SK-N-SH treated with all-trans-retinoic acid at 6 μM for 48 hours (cell line): ENCODE measurements at regions not wholly inside any gene's neighbourhood (a gene's known extent, or its start where the extent isn't known, plus 50 kb on each side); places are given as distances from the start of the nearest gene placed in this dataset.

Experiments
- ATAC-seq: fragments of 200-7000 bp; cut with Tn5 transposase; 3 replicates; pipeline ENCODE4 v1.9.1; 2020; ENCODE audit warnings: mild to moderate bottlenecking, moderate library complexity
- ARNTL ChIP-seq: fragments of 450-650 bp; formaldehyde crosslinking; IDR thresholded peaks from 2 replicates; pipeline ENCODE4 v1.5.0; 2020; ENCODE audit warnings: low read depth, mild to moderate bottlenecking, moderate library complexity, borderline replicate concordance
- BACH2 ChIP-seq: fragments of 250-450 bp; sonication (Bioruptor Pico); IDR thresholded peaks from 2 replicates; pipeline ENCODE4 v1.9.0; 2021; ENCODE audit warnings: mild to moderate bottlenecking, borderline replicate concordance
- CSDC2 ChIP-seq: fragments of 250-450 bp; sonication (Bioruptor Pico); IDR thresholded peaks from 2 replicates; pipeline ENCODE4 v1.5.0; 2020; ENCODE audit warnings: mild to moderate bottlenecking, moderate library complexity
- ESRRG ChIP-seq: fragments of 250-450 bp; sonication (Bioruptor Pico); IDR thresholded peaks from 2 replicates; pipeline ENCODE4 v1.6.1; 2021; ENCODE audit warnings: mild to moderate bottlenecking
- GLIS3 ChIP-seq: fragments of 250-450 bp; sonication (Bioruptor Pico); IDR thresholded peaks from 2 replicates; pipeline ENCODE4 v1.5.0; 2020; ENCODE audit warnings: mild to moderate bottlenecking, moderate library complexity
- ISL1 ChIP-seq: fragments of 250-450 bp; sonication (Bioruptor Pico); IDR thresholded peaks from 2 replicates; pipeline ENCODE4 v2.1.2; 2022; ENCODE audit warnings: mild to moderate bottlenecking, moderate library complexity
- OSR1 ChIP-seq: fragments of 250-450 bp; sonication (Bioruptor Pico); IDR thresholded peaks from 2 replicates; pipeline ENCODE4 v1.8.0; 2022; ENCODE audit warnings: moderate library complexity, mild to moderate bottlenecking, inconsistent platforms
- PPARA ChIP-seq: fragments of 250-450 bp; sonication (Bioruptor Pico); IDR thresholded peaks from 2 replicates; pipeline ENCODE4 v1.5.0; 2020; ENCODE audit warnings: mild to moderate bottlenecking, borderline replicate concordance
- RARB ChIP-seq: fragments of 250-450 bp; sonication (Bioruptor Pico); IDR thresholded peaks from 2 replicates; pipeline ENCODE4 v1.8.0; 2021; ENCODE audit warnings: mild to moderate bottlenecking, moderate library complexity
- SNAI2 ChIP-seq: fragments of 250-450 bp; sonication (Bioruptor Pico); IDR thresholded peaks from 2 replicates; pipeline ENCODE4 v1.5.0; 2020; ENCODE audit warnings: mild to moderate bottlenecking, moderate library complexity
- TCF4 ChIP-seq: fragments of 250-450 bp; sonication (Bioruptor Pico); IDR thresholded peaks from 2 replicates; pipeline ENCODE4 v1.8.0; 2021; ENCODE audit warnings: mild to moderate bottlenecking, moderate library complexity, borderline replicate concordance
- TOX ChIP-seq: fragments of 250-450 bp; sonication (Bioruptor Pico); IDR thresholded peaks from 2 replicates; pipeline ENCODE4 v1.8.0; 2021; ENCODE audit warnings: mild to moderate bottlenecking, moderate library complexity, borderline replicate concordance
- ZC3H10 ChIP-seq: fragments of 250-450 bp; sonication (Bioruptor Pico); IDR thresholded peaks from 2 replicates; pipeline ENCODE4 v1.5.1; 2021; ENCODE audit warnings: mild to moderate bottlenecking, moderate library complexity
- ZFP3 ChIP-seq: fragments of 250-450 bp; sonication (Bioruptor Pico); IDR thresholded peaks from 2 replicates; pipeline ENCODE4 v1.5.0; 2020; ENCODE audit warnings: mild to moderate bottlenecking, moderate library complexity
- ZFP30 ChIP-seq: fragments of 450-650 bp; formaldehyde crosslinking; IDR thresholded peaks from 2 replicates; pipeline ENCODE4 v1.5.0; 2022; ENCODE audit warnings: mild to moderate bottlenecking, moderate library complexity
- ZNF565 ChIP-seq: fragments of 450-650 bp; formaldehyde crosslinking; conservative IDR thresholded peaks from 2 replicates; pipeline ENCODE4 v1.5.0; 2020; ENCODE audit warnings: low read depth, mild to moderate bottlenecking, moderate library complexity
- ZNF70 ChIP-seq: fragments of 450-650 bp; formaldehyde crosslinking; IDR thresholded peaks from 2 replicates; pipeline ENCODE4 v1.5.0; 2020; ENCODE audit warnings: mild to moderate bottlenecking, moderate library complexity
- ZNF8 ChIP-seq: fragments of 450-650 bp; formaldehyde crosslinking; IDR thresholded peaks from 2 replicates; pipeline ENCODE4 v1.5.0; 2020; ENCODE audit warnings: mild to moderate bottlenecking, moderate library complexity
- TF ChIP-seq, protein P1 (sequence below): fragments of 250-450 bp; sonication (Bioruptor Pico); IDR thresholded peaks from 2 replicates; pipeline ENCODE4 v1.8.0; 2020; ENCODE audit warnings: mild to moderate bottlenecking, moderate library complexity, borderline replicate concordance
- TF ChIP-seq, protein P2 (sequence below): fragments of 250-450 bp; sonication (Bioruptor Pico); IDR thresholded peaks from 2 replicates; pipeline ENCODE4 v1.5.1; 2020; ENCODE audit warnings: low read depth, mild to moderate bottlenecking, moderate library complexity
- TF ChIP-seq, protein P3 (sequence below): fragments of 250-450 bp; sonication (Bioruptor Pico); IDR thresholded peaks from 2 replicates; pipeline ENCODE4 v1.5.1; 2021; ENCODE audit warnings: mild to moderate bottlenecking, moderate library complexity
- TF ChIP-seq, protein P4 (sequence below): fragments of 250-450 bp; sonication (Bioruptor Pico); IDR thresholded peaks from 2 replicates; pipeline ENCODE4 v1.5.0; 2020; ENCODE audit warnings: mild to moderate bottlenecking, moderate library complexity
- TF ChIP-seq, protein P5 (sequence below): fragments of 250-450 bp; sonication (Bioruptor Pico); IDR thresholded peaks from 2 replicates; pipeline ENCODE4 v1.8.0; 2021; ENCODE audit warnings: low read depth, mild to moderate bottlenecking, moderate library complexity, borderline replicate concordance

DNA sequence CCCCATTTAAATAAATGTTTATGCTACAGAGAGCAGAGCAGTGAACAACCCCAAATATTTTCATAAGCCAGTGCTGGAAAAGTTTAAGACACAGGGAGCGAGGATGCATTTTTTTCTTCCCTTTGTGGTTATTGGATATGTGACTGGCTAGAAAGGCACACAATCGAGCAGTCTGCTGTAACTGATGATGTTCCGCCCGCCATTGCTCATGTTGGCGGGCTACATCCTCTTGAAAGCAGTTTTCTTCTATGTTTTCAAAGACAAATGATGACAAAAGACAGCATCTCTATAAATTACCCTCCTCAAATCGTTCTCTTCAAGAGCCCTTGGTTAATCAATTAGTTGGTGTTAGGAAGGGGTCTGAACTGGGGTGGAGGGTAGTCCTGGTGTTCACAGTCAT, 269.8 kb downstream of the SKAP2 start:
- TF ChIP-seq, protein P1, sequence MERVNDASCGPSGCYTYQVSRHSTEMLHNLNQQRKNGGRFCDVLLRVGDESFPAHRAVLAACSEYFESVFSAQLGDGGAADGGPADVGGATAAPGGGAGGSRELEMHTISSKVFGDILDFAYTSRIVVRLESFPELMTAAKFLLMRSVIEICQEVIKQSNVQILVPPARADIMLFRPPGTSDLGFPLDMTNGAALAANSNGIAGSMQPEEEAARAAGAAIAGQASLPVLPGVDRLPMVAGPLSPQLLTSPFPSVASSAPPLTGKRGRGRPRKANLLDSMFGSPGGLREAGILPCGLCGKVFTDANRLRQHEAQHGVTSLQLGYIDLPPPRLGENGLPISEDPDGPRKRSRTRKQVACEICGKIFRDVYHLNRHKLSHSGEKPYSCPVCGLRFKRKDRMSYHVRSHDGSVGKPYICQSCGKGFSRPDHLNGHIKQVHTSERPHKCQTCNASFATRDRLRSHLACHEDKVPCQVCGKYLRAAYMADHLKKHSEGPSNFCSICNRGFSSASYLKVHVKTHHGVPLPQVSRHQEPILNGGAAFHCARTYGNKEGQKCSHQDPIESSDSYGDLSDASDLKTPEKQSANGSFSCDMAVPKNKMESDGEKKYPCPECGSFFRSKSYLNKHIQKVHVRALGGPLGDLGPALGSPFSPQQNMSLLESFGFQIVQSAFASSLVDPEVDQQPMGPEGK (CRISPR knock-in tag) = no peak
- no peak for TF ChIP-seq TCF4
- TF ChIP-seq, protein P2, sequence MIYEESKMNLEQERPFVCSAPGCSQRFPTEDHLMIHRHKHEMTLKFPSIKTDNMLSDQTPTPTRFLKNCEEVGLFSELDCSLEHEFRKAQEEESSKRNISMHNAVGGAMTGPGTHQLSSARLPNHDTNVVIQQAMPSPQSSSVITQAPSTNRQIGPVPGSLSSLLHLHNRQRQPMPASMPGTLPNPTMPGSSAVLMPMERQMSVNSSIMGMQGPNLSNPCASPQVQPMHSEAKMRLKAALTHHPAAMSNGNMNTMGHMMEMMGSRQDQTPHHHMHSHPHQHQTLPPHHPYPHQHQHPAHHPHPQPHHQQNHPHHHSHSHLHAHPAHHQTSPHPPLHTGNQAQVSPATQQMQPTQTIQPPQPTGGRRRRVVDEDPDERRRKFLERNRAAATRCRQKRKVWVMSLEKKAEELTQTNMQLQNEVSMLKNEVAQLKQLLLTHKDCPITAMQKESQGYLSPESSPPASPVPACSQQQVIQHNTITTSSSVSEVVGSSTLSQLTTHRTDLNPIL (CRISPR knock-in tag) = no peak
- TF ChIP-seq PPARA (CRISPR knock-in tag) = no peak
- no peak for TF ChIP-seq TOX (CRISPR knock-in tag)
- TF ChIP-seq ISL1 (CRISPR knock-in tag) = no peak
- no peak for TF ChIP-seq GLIS3
- no peak for TF ChIP-seq ZNF8 (CRISPR knock-in tag)
- TF ChIP-seq ZFP3 (CRISPR knock-in tag) = no peak
- no peak for TF ChIP-seq RARB (CRISPR knock-in tag)
- no peak for TF ChIP-seq OSR1

DNA sequence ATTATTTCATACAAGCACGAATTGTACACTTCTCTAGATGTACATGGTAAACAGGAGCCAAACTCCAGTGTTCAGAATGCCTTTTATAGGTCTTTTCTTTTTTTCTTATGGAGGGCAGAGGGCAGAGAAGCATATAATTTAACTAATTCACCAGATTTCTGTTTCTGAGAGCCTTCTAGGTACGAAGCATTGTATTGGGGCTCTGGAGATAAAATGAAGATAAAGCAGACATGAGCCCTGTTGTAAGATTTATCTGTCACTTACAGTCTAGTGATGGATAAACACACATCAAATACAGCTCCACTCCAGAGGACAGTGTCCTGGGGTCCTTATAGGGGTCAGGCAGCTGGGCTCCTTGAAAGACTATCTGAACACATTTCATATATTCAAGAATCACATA, 265.5 kb downstream of the SKAP2 start:
- ATAC-seq = no peak
- TF ChIP-seq TOX (CRISPR knock-in tag) = no peak
- no peak for TF ChIP-seq OSR1
- TF ChIP-seq ZC3H10 (CRISPR knock-in tag) = no peak
- no peak for TF ChIP-seq ZFP3 (CRISPR knock-in tag)
- no peak for TF ChIP-seq ZNF565 (CRISPR knock-in tag)
- no peak for TF ChIP-seq ZNF70 (CRISPR knock-in tag)
- TF ChIP-seq, protein P2 (CRISPR knock-in tag) = no peak
- TF ChIP-seq GLIS3 = no peak
- TF ChIP-seq ZNF8 (CRISPR knock-in tag) = no peak
- TF ChIP-seq CSDC2 (CRISPR knock-in tag) = no peak
- no peak for TF ChIP-seq ESRRG (CRISPR knock-in tag)
- no peak for TF ChIP-seq ZFP30 (CRISPR knock-in tag)
- no peak for TF ChIP-seq ISL1 (CRISPR knock-in tag)
- TF ChIP-seq, protein P3, sequence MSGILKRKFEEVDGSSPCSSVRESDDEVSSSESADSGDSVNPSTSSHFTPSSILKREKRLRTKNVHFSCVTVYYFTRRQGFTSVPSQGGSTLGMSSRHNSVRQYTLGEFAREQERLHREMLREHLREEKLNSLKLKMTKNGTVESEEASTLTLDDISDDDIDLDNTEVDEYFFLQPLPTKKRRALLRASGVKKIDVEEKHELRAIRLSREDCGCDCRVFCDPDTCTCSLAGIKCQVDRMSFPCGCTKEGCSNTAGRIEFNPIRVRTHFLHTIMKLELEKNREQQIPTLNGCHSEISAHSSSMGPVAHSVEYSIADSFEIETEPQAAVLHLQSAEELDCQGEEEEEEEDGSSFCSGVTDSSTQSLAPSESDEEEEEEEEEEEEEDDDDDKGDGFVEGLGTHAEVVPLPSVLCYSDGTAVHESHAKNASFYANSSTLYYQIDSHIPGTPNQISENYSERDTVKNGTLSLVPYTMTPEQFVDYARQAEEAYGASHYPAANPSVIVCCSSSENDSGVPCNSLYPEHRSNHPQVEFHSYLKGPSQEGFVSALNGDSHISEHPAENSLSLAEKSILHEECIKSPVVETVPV (CRISPR knock-in tag) = no peak
- TF ChIP-seq, protein P4, sequence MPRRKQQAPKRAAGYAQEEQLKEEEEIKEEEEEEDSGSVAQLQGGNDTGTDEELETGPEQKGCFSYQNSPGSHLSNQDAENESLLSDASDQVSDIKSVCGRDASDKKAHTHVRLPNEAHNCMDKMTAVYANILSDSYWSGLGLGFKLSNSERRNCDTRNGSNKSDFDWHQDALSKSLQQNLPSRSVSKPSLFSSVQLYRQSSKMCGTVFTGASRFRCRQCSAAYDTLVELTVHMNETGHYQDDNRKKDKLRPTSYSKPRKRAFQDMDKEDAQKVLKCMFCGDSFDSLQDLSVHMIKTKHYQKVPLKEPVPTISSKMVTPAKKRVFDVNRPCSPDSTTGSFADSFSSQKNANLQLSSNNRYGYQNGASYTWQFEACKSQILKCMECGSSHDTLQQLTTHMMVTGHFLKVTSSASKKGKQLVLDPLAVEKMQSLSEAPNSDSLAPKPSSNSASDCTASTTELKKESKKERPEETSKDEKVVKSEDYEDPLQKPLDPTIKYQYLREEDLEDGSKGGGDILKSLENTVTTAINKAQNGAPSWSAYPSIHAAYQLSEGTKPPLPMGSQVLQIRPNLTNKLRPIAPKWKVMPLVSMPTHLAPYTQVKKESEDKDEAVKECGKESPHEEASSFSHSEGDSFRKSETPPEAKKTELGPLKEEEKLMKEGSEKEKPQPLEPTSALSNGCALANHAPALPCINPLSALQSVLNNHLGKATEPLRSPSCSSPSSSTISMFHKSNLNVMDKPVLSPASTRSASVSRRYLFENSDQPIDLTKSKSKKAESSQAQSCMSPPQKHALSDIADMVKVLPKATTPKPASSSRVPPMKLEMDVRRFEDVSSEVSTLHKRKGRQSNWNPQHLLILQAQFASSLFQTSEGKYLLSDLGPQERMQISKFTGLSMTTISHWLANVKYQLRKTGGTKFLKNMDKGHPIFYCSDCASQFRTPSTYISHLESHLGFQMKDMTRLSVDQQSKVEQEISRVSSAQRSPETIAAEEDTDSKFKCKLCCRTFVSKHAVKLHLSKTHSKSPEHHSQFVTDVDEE (CRISPR knock-in tag) = no peak
- no peak for TF ChIP-seq ARNTL (CRISPR knock-in tag)
- no peak for TF ChIP-seq BACH2 (CRISPR knock-in tag)
- no peak for TF ChIP-seq TCF4
- no peak for TF ChIP-seq RARB (CRISPR knock-in tag)
- TF ChIP-seq SNAI2 (CRISPR knock-in tag) = no peak

More for the DNA sequence above, 269.8 kb downstream of the SKAP2 start:
- ATAC-seq = no peak

DNA sequence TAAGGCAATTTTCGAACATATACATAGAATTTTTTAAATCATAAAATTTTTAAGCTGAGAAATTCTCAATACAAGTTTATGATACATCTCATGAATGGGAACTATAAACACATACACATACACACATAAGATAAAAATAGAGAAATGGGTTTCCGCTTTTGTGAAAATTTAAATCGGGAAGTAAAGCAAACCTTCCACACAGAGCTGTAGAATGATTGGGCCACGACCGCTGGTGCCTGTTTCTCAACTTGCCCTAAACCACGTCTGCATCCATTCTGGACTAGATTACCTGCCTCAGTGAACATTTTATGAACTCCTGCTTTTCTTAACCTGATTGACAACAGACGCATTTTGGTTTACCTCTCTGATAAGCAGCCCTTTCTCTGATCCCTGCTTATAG, 264.4 kb downstream of the SKAP2 start:
- no peak for TF ChIP-seq RARB (CRISPR knock-in tag)
- no peak for TF ChIP-seq ARNTL (CRISPR knock-in tag)
- TF ChIP-seq CSDC2 (CRISPR knock-in tag) = no peak
- TF ChIP-seq ZNF8 (CRISPR knock-in tag) = no peak
- TF ChIP-seq, protein P2 (CRISPR knock-in tag) = no peak
- no peak for TF ChIP-seq ZFP3 (CRISPR knock-in tag)
- TF ChIP-seq GLIS3 = no peak
- no peak for TF ChIP-seq ZC3H10 (CRISPR knock-in tag)
- no peak for TF ChIP-seq BACH2 (CRISPR knock-in tag)
- TF ChIP-seq, protein P3 (CRISPR knock-in tag) = no peak
- TF ChIP-seq ISL1 (CRISPR knock-in tag) = no peak
- no peak for TF ChIP-seq TCF4
- TF ChIP-seq SNAI2 (CRISPR knock-in tag) = no peak
- TF ChIP-seq OSR1 = no peak
- no peak for TF ChIP-seq ZNF565 (CRISPR knock-in tag)
- TF ChIP-seq PPARA (CRISPR knock-in tag) = no peak
- TF ChIP-seq, protein P5, sequence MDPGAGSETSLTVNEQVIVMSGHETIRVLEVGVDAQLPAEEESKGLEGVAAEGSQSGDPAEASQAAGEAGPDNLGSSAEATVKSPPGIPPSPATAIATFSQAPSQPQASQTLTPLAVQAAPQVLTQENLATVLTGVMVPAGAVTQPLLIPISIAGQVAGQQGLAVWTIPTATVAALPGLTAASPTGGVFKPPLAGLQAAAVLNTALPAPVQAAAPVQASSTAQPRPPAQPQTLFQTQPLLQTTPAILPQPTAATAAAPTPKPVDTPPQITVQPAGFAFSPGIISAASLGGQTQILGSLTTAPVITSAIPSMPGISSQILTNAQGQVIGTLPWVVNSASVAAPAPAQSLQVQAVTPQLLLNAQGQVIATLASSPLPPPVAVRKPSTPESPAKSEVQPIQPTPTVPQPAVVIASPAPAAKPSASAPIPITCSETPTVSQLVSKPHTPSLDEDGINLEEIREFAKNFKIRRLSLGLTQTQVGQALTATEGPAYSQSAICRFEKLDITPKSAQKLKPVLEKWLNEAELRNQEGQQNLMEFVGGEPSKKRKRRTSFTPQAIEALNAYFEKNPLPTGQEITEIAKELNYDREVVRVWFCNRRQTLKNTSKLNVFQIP (CRISPR knock-in tag) = no peak
- no peak for ATAC-seq
